GM12891 (cell line): ENCODE measurements at regions not wholly inside any gene's neighbourhood (a gene's known extent, or its start where the extent isn't known, plus 50 kb on each side); places are given as distances from the start of the nearest gene placed in this dataset.

Experiments
- PAX5 ChIP-seq: IDR thresholded peaks from 2 replicates; pipeline ENCODE4 v1.6.1; 2011; ENCODE audit warnings: low read length, moderate library complexity, mild to moderate bottlenecking; ENCODE audit not compliant: insufficient read depth, severe bottlenecking
- POLR2A ChIP-seq: IDR thresholded peaks from 2 replicates; pipeline ENCODE4 v1.6.1; 2011; ENCODE audit warnings: low read depth, low read length, control low read depth
- POLR2AphosphoS5 ChIP-seq: IDR thresholded peaks from 2 replicates; pipeline ENCODE4 v1.6.1; 2011; ENCODE audit warnings: low read depth, low read length, control low read depth
- POU2F2 ChIP-seq: IDR thresholded peaks from 2 replicates; pipeline ENCODE4 v1.6.1; 2011; ENCODE audit warnings: low read depth, mild to moderate bottlenecking, control low read depth, low read length, moderate library complexity
- SPI1 ChIP-seq: IDR thresholded peaks from 2 replicates; pipeline ENCODE4 v1.6.1; 2011; ENCODE audit warnings: low read depth, low read length, control low read depth
- TAF1 ChIP-seq: IDR thresholded peaks from 2 replicates; pipeline ENCODE4 v1.6.1; 2011; ENCODE audit warnings: low read depth, low read length, control low read depth

DNA sequence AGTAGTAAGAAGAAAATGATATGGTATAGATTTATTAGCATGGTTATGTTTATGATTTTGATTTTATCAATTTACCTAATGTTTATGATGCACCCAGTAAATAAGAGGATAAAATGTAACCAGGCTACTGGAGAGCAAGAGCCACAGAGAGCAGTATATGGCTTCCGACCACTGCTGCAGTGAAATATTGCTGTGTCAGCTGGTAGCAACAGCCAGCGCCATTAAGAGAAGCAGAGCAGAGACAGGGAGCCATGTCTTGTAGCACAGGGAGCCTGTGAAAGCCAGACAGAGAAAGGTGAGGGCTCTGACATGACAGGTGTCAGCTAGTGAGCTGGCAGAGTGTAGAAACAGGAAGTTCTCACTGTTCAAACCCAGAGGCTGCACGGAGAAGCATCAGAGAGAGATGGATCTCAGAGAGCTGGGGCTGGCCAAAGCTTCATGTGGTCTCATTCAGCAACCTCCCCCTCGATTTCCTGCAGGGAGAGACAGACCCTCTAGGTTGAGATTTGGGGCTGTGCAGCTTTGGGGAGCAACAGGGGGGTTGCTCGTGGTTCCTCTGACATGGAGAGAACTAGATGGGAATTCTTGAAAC lies 202.1 kb downstream of the MED10 start:
- TF ChIP-seq POLR2AphosphoS5 (no peak), POLR2A (no peak), PAX5 (no peak), TAF1 (no peak), SPI1 (no peak), POU2F2 (no peak)
